GM18511 (cell line): ENCODE measurements at regions not wholly inside any gene's neighbourhood (a gene's known extent, or its start where the extent isn't known, plus 50 kb on each side); places are given as distances from the start of the nearest gene placed in this dataset.

ENCODE experiments used
- ATAC-seq: cut with Tn5 transposase; IDR thresholded peaks from one replicate; pipeline ENCODE4 v1.9.1; 2021; ENCODE audit warnings: mild to moderate bottlenecking, moderate library complexity; ENCODE audit not compliant: unreplicated experiment

DNA sequence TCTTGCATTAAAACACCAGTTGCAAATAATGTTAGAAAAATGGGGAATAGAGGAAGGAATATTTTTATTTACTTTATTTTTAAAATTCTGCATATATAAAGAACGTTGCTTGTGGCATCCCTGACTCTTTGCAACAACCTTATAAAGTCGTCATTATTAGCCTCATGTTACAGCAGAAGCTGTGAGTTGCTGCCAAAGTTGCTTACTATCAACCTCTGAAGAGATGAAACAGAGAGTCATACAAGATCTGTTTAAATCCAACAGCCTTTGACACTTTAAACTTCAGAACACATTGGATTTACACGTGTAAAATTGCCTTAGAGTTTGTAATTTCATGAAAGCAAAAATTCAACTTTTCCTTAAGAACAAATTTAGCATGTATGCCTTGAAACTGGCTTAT, 221.9 kb downstream of the MRPL39 start:
- no peak for ATAC-seq

- no peak for ATAC-seq
Observed at GRCh38 chr21:25384782-25385181, 222.5 kb downstream of the MRPL39 start.

GRCh38 chr21:25383545-25383944, 223.7 kb downstream of the MRPL39 start:
- ATAC-seq, result no peak

DNA sequence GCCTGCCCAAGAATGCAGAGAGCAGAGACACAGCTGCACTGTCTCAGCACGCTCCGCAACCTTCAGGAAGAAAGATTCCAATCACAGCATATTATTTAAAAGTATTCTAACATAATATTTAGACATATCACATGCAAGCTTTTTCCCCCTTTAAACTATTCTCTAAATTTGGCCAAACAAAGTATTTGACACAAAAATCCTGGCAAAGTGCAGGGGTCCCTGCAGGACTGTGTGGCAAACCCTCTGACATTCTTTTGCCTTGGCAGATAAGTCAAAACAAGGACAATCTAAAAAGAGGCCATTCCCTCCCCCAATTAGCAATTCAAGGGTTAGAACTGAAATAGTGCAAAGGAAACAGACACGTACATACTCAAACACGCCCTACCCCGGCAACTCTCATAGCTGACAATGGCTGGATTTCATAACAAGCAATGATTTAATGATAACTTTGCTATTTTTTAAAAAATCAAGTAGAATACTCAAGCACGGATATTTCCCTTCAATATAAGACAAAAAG, 225.3 kb downstream of the MRPL39 start:
- no peak for ATAC-seq

DNA sequence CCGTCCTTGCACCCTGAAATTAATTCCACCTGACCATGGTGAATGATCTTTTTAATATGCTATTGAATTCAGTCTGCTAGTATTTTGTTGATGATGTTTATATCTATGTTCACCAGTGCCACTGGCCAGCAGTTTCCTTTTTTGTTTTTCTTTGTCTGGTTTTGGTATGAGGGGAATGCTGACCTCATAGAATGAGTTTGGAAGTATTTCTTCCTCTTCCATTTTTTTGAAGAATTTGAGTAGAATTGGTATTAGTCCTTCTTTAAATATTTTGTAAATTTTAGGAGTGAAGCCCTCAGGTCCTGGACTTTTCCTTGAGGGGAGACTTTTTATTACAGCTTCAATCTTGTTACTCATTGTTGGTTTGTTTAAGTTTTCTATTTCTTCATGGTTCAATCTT, 231.6 kb downstream of the MRPL39 start:
- ATAC-seq, result no peak

GRCh38 chr21:25373126-25374082, 233.9 kb downstream of the MRPL39 start:
- ATAC-seq, result no peak

DNA sequence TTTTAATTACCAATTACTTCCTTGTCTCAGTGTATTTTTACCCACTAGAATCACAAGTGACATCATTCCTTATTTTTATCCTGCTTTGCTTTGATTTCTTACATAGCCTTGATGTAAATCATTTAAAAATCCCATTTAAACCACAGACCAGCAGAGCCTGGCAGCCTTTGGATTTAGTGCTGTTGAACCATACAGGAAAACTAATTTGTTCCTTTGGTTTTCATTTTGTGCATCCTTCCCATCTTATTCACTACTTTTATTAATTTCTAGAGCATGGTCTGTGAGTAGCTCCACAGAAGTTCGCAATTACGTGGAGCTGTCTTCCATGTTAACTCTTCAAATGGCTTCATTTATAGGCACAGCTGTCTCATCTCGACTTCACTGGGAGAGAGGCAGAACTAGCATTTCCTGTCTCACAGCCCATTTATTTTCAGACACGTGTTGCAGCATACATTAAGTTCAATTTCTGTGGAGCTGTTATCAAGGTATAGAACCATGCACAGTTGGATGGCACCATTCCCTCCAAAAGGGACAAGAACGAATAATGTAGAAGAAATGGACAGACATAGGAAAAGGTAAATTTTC, 235.3 kb downstream of the MRPL39 start:
- ATAC-seq, result no peak

DNA sequence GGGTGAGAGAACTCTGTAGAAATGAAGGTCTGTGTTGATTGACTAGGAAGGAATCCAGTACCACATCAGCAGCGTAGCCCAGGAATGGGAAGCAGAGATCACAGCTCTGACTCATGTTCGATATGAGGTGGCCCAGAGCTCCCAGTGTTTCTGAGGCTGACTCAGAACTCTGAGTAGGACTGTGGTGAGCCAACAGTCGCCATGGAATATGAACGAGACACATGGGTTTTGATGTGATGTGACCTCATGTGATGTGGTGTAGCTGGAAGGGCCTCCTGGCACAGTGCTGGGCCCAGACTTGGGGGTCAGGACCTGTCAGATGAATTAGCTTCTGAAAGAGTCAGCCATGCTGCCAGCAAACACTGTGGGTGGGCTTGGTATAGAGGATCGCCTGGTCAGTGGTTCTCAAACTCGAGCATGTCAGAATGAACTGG, 237.0 kb downstream of the MRPL39 start:
- no peak for ATAC-seq

GRCh38 chr21:25369524-25370300, 237.6 kb downstream of the MRPL39 start:
- no peak for ATAC-seq

DNA sequence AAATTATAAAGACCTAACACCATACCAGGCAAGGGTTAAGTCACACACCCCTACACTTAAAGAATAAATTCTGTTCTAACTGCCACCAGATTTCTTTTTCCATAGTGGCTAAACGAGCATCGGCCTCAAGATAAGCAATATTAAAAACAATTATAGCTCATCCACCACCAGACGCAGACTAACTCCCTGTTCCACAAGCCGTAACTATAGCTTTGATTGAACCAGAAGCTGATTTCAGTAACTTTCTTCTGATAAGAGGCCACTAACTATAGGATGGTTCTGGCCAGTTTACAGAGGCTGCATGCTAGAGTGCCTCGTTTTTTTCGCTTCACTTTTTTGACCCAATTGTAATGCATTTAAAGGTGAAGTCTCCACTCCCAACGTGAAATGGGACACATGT, 238.8 kb downstream of the MRPL39 start:
- ATAC-seq, result no peak

- ATAC-seq, result no peak
Observed at GRCh38 chr21:25366116-25366515, 241.2 kb downstream of the MRPL39 start.

DNA sequence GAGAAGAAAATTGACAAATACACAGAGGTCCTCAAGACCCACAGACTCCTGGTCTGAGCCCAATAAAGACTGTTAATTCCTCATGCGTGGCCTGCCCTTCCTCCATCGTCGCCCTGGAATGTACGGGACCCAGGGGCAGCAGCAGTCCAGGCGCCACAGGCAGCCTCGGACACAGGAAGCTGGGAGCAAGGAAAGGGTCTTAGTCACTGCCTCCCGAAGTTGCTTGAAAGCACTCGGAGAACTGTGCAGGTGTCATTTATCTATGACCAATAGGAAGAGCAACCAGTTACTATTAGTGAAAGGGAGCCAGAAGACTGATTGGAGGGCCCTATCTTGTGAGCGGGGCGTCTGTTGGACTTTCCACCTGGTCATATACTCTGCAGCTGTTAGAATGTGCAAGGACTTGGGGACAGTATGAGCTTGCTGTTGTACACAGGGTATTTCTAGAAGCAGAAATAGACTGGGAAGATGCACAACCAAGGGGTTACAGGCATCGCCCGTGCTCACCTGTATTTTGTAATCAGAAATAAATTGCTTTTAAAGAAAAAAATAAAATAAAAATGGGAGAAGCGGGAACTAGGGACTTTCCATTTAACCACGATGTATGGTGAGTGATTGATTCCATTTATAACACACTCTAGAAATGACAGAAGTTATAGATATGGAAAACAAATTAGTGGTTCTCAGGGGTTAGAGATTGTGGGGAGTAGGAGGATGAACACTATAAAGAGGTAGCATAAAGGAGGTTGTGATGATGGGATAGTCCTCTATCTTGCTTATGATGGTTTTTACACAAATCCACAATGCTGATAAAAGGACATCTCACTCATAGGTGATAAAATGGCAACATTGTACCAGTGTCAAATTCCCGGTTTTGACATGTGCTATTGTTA, 244.7 kb downstream of the MRPL39 start:
- ATAC-seq, result no peak

DNA sequence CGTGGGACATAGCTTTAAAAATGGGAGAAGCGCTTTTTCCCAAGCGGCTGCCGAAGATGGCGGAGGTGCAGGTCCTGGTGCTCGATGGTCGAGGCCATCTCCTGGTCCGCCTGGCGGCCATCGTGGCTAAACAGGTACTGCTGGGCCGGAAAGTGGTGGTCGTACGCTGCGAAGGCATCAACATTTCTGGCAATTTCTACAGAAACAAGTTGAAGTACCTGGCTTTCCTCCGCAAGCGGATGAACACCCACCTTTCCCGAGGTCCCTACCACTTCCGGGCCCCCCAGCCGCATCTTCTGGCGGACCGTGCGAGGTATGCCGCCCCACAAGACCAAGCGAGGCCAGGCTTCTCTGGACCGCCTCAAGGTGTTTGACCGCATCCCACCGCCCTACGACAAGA, 245.5 kb downstream of the MRPL39 start:
- ATAC-seq, result no peak

DNA sequence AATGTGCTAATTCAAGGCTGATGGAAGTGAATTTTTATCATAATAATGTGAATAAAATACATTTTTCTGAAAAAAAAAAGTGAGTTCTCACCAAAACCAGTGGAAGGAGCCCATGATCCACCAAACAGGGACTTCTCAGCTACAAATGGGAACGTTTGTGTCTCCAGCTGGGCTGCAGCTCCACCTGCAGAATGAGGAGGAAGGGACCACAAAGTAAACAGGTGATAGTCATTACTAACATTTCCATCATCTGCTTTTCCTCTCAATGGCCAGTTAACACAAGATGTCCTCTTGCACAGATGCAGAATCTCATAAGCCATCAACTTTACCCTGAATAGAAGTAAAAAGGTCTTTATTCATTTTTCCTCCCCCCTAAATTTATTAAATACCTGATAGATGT, 246.2 kb downstream of the MRPL39 start:
- ATAC-seq, result no peak

DNA sequence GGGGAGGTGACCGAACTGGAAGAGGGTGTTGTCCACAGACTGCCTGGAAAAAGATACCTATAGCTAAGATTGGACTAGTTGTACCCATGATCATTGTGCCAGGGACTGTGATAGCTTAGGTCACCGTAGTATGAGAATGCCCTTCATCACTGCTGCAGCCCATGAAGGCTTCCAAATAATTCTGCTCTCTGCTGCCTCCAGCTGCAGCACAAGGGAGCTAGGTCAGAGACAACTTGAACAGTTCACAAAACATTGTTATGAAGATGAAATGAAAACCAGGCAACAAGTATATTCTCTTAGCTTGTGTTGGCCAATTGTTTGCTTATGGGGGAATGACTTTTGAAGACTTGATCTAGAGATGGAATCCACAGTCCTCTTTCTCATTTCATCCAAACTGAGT, 246.7 kb downstream of the MRPL39 start:
- peak; percentile 57 for ATAC-seq

DNA sequence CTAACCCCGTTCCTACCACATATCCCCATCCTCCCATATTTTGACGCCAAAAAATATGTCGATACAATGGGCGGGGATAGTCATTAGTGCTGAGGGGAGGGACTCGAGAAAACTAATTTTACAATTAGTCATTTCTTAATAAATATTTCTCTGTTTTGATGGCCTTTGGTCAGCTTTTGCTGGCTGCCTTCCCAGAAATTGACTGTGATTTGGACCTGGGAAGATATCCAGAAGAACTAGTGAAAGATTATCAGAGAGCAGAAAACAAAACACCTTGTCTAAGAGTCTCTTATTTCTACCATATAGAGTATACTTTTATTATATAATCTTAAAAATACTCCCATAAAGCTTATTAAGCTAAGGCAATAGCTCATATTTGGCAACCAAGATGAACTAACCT, 247.6 kb downstream of the MRPL39 start:
- no peak for ATAC-seq

GRCh38 chr21:25350056-25350455, 257.2 kb downstream of the MRPL39 start:
- ATAC-seq, result no peak

DNA sequence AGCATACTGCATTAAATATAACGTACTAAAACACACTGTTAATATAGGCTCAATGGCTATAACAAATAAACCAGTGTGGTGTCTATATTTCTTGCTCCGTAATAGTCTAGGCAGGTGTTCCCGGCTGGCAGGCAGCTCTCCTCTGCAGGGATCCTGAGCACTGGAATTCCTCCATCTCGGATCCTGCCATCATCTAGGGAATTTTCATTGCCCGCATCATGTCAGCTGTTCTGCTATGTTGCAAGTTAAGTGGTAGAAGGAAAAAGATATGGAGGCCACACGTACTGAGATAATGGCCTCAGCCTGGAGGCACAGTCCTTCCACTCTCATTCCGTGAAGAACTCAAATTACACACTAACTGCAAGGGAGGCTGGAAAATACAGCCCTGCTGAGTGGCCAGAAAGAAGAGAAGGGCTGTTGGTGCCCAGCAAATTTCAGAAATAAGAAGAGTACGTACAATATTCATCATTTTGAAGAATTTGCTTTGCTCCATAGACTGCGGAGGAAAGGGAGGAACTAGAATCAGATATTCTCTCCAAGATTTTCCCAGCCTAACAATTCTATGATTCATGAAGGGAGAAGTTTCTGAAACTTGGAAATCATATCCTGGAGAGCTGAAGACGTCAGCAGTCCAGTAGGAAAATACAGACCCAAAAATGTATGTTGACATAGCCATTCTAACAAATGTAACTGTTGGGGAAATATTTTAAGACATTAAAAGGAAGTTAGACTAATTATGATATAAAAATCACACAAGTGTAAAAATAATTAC, 263.3 kb downstream of the MRPL39 start:
- ATAC-seq, result no peak

GRCh38 chr21:25342816-25343215, 264.5 kb downstream of the MRPL39 start:
- ATAC-seq, result no peak

DNA sequence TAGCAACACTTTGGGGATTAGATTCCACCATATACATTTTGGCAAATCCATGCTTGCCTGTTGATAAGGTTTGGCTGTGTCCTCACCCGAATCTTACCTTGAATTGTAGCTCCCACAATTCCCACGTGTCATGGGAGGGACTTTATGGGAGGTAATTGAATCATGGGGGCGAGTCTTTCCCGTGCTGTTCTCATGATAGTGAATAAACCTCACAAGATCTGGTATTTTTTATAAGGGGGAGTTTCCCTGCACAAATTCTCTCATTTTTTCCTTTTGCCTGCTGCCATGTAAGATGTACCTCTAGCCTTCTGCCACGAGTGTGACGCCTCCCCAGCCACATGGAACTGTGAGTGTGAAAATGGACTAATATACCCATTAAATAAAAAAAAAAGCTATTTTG, 265.3 kb downstream of the MRPL39 start:
- no peak for ATAC-seq
